SHP77 (cell line): ENCODE measurements at regions not wholly inside any gene's neighbourhood (a gene's known extent, or its start where the extent isn't known, plus 50 kb on each side); places are given as distances from the start of the nearest gene placed in this dataset.
A peak's percentile ranks its signal among the peaks of the same experiment; 100 is the strongest.

Source experiments
- DNase-seq, 2 experiments: peaks; one replicate each; lab custom pipeline; 2025; lab: John Stamatoyannopoulos, UW

GRCh38 chr12:115700896-115701465 is 576.5 kb downstream of the MED13L start:
- DNase-seq: no peak

GRCh38 chr12:115700081-115700480 is 577.4 kb downstream of the MED13L start:
- no peak for DNase-seq

- DNase-seq: no peak
Observed at GRCh38 chr12:115698257-115698656, 579.2 kb downstream of the MED13L start.

GRCh38 chr12:115697340-115697739 is 580.2 kb downstream of the MED13L start:
- DNase-seq: peak; percentile 9 to 21

- no peak for DNase-seq
Observed at GRCh38 chr12:115694564-115694963, 582.9 kb downstream of the MED13L start.

- no peak for DNase-seq
Observed at GRCh38 chr12:115693970-115694369, 583.5 kb downstream of the MED13L start.

GRCh38 chr12:115691123-115691522 is 586.4 kb downstream of the MED13L start:
- no peak for DNase-seq

GRCh38 chr12:115687094-115687493 is 590.4 kb downstream of the MED13L start:
- no peak for DNase-seq

- DNase-seq: no peak
Observed at GRCh38 chr12:115683240-115683780, 594.2 kb downstream of the MED13L start.

GRCh38 chr12:115680967-115681366 is 596.5 kb downstream of the MED13L start:
- no peak for DNase-seq

- no peak for DNase-seq
Observed at GRCh38 chr12:115672506-115673080, 604.9 kb downstream of the MED13L start.

- no peak for DNase-seq
Observed at GRCh38 chr12:115672086-115672485, 605.4 kb downstream of the MED13L start.

- no peak for DNase-seq
Observed at GRCh38 chr12:115670869-115671268, 606.6 kb downstream of the MED13L start.

GRCh38 chr12:115667116-115667515 is 610.4 kb downstream of the MED13L start:
- no peak for DNase-seq

- no peak for DNase-seq
Observed at GRCh38 chr12:115666168-115666567, 611.3 kb downstream of the MED13L start.

GRCh38 chr12:115661112-115661511 is 616.4 kb downstream of the MED13L start:
- no peak for DNase-seq

- DNase-seq: no peak
Observed at GRCh38 chr12:115660211-115660805, 617.2 kb downstream of the MED13L start.

- DNase-seq: no peak
Observed at GRCh38 chr12:115659422-115659821, 618.1 kb downstream of the MED13L start.

GRCh38 chr12:115657081-115658013 is 620.1 kb downstream of the MED13L start:
- no peak for DNase-seq

- no peak for DNase-seq
Observed at GRCh38 chr12:115650026-115650425, 627.5 kb downstream of the MED13L start.

GRCh38 chr12:115648463-115648862 is 629.0 kb downstream of the MED13L start:
- no peak for DNase-seq

- DNase-seq: no peak
Observed at GRCh38 chr12:115646210-115646609, 631.3 kb downstream of the MED13L start.
